ENCODE measurements at regions not wholly inside any gene's neighbourhood (a gene's known extent, or its start where the extent isn't known, plus 50 kb on each side); places are given as distances from the start of the nearest gene placed in this dataset.

DNA sequence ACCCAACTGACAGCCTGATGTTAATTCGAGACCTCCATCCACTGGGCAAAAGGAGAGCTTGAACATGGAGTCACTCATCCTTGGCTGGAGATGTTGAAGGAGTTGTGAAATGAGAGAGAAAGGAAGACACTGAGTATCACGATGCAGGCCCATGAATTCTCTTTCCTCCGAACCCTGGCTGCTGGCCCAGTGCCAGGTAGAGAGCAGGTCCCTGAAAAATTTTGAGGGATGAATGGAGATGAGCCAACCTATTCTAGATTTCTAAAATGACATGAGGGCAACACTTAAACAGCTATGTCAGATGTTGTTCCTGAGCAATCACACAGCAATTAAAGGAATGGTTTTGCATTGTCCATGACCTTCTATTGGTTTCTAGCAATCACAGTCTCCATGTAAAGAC lies 355.1 kb upstream of the ZMIZ1 start:
- no peak for DNase-seq (ENCODE audit: low spot score)

DNA sequence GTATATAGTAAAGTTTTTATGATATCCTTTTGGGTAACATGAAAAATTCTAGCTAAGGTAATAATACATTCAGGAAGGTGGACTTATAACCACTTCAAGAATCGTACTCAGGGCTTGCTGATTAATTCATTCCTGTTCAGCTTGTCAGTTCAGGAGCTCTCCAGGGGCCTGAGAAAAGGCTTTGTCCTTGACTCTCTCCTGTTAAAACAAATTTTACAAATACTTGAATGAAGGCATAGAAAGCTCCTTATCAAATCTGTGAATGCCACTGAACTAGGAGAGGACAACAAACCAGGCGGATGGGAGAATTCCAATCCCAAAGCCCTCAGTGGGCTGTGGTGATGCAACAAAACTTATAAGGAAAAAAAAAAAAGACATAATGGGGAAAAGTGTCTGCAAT lies 354.5 kb upstream of the ZMIZ1 start:
- DNase-seq (ENCODE audit: low spot score): no peak

DNA sequence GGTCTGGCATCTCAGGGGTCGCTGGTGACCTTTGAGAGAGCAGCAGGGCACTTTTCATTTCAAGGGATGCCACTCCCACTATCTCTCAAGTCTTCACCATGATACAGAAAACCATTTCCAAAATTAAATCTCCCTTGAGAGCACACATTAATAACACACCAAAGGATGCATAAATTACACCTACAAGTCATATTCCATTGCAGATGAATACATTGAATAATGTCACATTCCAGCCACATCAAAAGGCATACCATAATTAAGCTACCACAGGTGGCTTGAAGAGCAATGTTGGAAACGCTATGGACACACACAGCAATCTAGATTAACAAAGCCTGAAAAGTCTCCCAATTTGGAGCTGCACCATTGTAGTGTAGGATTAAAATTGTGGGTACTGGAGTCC lies 353.3 kb upstream of the ZMIZ1 start:
- DNase-seq (ENCODE audit: low spot score): no peak

DNA sequence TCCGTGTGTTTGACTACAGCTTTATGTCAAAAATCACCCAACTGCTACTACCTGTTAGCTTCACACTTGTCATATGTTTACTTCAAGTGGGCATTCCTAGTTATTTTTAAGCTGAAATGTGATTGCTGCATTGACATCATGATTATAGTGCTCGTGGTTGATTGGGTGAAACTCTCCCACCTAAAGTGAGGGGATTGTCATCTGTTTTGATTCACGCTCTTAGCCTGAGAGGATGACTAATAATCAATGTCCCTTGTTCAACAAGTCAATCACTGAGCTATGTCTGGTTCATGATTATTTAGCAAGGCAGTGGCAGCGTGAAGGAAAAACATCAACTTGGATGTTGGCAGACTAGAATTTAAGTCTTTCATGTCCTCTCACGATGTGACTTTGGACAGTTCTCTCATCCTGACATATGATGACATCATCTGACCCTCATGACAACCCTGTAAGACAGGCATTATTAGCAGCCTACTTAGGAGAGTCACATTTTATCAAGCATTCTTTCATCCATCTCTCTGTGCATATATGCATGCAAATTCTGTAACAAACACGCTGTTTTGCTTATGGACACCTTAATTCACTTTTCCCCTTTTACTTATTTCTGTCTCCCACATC lies 352.6 kb upstream of the ZMIZ1 start:
- no peak for DNase-seq (ENCODE audit: low spot score)

DNA sequence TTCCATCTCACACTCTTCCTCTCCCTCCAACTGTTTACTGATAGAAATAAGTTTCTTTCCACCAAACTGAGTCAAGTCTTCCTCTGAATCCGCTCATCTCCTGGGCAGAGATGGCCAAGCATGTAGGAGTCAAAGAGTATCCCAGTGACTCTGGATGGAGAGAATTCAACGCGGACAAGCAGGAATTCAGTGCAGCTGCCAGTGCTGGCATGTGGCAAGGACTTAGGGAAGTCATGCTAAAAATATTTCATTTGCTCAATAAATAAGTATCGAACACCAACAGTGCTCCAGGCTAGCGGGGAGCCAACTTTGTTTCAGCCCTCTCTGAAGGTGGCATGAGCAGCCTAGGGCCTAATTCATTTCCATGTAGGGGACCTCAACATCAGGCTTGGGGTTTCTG lies 351.6 kb upstream of the ZMIZ1 start:
- no peak for DNase-seq (ENCODE audit: low spot score)

DNA sequence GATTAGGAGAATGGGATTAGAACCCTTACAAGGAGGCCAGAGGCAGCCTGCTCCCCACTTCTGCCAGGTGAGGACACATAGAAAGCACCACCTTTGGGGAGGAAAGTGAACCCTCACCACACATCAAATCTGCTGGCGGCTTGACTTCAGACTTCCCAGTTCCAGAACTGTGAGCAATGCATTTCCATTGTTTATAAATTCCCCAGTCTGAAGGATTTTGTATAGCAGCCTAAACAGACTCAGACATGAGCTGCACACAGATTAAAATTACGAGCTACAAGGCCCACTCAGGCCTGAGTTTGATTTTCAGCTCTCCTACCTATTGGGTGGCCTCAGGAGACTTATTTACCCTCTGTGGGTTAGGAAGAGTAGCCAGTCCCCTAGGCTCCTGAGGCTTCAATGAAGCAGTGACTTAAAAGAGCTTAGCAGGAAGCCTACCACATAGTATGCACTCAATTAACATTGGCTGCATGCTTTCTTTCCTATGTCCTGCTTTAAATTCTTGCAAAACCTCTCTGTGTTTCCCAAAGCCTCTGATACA lies 350.7 kb upstream of the ZMIZ1 start:
- no peak for DNase-seq (ENCODE audit: low spot score)

DNA sequence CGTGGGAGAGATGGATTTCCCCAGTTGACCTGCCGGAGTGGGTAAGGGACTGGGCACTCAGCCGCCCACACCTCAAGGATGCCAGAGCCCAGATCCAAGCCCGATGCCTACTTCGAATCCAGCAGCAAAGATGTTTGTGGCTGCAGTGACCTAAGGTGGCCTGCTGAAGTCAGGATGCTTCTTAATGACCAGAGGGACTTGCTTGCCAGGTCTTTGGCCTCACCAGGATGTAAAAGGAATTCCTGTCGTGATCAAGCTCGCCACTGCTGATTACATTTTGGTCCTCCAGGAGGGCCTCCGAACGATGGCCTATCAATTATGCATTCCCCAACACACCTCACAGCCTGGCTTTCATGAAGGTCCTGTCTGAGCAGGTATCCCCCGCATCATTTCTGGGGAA lies 349.5 kb upstream of the ZMIZ1 start:
- DNase-seq (ENCODE audit: low spot score): no peak

DNA sequence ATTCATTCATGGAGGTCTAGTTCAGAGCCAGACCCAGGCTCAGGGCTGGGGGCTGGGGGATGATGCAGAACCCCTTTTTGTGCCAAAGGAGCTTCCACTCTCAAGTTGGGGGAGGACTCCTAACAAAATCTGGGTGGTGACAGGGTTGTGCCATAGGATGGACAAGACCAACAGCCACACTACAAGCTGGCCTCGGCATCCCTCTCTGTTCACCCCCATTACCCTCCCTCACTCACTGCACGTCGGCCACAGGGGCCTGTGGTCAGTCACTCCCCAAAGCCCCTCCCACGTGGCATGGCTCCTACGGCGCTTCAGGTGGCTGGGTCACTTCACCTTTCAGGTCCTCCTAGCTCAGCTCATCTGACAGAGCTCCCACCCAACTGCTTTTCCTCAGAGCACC lies 348.7 kb upstream of the ZMIZ1 start:
- DNase-seq (ENCODE audit: low spot score): no peak

DNA sequence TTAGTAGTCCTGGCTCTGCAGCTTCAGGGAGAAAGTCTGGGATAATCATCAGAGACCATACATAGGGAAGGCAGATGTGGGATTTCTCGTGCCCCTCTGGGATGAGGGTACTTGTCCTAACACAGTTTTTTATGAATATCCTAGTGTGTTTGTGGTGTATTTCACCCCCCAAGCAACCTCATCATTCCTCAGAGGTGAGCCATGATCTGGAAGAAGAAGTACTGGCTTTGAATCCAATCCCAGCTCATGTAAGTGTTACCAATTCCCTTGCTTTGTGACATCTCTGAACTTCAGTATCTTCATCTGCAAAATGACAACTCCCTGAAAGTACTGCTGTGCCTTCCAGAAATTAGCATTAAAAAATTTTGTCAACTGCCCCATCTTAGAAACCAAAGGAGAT lies 347.5 kb upstream of the ZMIZ1 start:
- no peak for DNase-seq (ENCODE audit: low spot score)

DNA sequence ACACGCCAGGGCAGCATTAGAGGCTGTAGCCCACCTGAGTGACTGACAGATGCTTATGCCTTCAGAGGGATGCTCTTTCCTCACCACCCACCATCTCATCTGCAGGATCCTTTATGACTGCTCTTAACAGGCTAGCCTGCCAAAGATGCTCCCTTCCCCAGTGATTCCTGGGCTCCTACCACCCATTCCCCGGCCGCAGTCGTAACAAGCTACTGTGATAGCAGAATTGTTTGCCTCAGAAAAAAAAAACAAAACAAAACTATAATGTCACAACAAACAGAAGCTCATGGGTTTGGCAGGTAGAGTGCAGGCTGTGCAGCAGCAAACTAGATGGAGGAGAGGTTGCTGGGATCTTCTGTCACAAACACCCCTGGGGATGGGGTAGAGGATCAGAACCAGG lies 343.9 kb upstream of the ZMIZ1 start:
- DNase-seq (ENCODE audit: low spot score): no peak

DNA sequence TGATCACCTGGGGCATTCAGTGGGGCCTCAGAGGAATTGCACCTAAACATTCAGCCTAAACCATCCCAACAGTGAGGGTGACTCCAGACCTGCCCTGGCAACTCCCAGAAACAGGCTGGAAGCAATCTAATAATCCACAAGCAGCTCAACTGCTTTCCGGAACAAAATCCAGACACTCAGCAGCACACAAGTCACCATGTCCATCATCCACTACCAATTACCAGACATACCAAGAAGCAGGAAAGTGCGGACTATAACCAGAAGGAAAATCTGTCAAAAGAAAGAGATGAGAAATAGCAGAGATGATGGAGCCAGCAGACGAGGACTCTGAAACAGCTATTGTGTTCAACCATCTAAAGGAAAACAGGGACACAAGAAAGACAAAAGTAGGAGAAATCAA lies 342.6 kb upstream of the ZMIZ1 start:
- no peak for DNase-seq (ENCODE audit: low spot score)

DNA sequence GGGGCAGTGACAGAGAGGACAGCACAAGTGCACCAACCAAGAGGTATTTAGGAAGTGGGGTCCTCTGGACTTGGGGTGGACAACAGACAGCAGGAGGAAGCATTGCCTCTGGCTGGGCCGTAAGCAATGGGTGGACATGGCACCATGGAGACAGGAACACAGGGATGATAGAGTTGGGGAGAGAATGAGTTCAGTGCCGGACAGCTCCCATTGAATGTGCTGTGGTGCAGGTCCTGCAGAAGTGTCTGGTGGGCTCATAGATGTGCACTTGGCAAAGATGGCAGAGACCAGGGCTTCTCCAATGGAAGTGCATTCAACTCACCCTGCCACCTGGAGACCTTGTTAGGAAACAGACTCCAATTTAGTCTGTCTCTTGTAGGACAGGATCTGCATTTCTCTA lies 341.5 kb upstream of the ZMIZ1 start:
- DNase-seq (ENCODE audit: low spot score): no peak

DNA sequence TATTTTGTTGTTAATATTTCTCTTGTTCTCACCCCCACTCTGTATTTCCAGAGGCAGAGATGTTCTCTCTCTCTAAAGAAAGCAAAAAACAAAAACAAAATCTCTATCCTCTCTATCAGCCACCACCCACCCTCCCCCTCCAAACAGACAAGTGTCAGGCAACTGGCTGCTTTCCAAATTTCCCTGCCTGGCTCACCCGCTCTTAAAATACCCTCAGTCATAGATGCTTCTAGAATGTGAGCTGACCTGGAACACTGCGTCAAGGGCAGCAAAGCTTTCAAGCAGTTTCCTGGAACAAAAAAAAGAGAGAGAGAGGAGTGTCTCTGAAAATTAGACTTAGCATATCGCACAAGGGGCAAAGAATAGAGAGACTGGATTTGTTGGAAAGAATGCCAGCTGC lies 341.0 kb upstream of the ZMIZ1 start:
- no peak for DNase-seq (ENCODE audit: low spot score)

DNA sequence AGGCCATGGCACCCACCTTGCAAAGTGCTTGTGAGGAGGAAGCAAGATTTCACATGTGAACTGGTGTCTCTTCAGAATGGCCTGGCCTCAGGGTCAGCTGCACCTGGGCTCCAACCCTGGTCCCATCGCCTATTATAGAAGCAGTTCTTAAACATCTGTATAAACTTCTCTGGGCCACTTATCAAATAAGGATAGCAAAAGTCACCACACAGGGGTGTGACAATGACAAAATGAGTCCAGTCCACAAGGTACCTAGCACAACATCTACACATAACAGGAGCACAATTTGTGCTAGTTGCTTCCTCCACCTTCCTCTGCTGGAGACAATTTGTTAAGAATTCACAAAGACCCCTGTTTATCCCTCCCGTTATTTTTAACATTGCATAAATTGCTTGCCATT lies 340.6 kb upstream of the ZMIZ1 start:
- no peak for DNase-seq (ENCODE audit: low spot score)

DNA sequence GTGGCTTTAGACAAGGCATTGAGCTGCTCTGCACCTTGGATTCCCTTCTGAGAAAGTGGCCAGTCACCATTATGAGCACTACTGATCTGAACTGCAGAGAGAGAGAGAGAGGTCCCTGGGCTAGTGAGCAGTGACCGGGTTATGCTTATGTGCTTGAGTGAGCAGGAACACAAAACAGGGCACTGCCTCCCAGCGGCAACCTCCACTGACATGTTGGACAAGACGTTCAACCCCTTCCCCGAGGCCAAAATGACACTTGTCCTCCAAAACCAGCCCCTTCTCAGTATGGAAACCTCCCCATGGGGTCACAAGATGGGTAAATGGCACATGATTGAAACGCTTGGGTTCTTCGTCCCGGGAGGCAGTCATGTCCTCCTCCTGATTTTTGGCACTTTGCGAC lies 339.4 kb upstream of the ZMIZ1 start:
- DNase-seq (ENCODE audit: low spot score): no peak

DNA sequence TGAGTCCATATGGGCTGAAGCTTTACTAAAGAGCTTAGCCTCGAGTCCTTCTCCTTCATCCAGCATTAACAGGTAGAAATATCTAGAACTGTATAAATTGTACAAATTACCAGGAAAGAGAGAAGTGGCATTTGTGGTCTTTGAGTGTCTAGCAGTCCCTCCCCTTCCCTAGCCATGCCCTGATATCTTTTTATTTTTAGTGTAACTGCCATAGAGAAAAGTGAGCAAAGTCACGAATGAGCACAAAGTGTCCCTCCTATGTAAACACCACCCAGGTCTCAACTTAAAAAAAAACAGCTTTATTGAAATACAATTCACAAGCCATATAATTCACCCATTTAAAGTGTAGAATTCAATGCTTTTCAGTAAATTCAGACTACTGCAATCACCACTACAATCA lies 339.0 kb upstream of the ZMIZ1 start:
- no peak for DNase-seq (ENCODE audit: low spot score)

DNA sequence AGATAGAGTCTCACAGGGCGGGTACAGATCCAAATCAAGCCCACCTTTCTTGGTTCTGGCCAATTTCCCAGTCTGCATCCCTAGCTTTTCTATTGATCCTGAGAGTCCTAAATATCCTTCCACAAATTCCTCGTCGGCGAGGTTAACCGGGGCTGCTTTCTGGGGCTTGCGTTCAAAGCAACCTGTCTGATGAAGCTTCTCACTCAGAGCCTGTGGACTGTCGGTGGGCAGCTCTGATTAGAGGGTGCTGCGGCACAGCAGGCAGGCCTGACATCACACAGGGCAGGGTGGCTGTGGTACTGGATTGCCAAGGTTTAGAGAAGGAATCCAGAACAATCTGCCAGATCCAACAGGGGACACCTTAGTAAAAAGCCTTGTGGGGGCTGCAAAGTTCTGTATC lies 338.0 kb upstream of the ZMIZ1 start:
- DNase-seq (ENCODE audit: low spot score): no peak

DNA sequence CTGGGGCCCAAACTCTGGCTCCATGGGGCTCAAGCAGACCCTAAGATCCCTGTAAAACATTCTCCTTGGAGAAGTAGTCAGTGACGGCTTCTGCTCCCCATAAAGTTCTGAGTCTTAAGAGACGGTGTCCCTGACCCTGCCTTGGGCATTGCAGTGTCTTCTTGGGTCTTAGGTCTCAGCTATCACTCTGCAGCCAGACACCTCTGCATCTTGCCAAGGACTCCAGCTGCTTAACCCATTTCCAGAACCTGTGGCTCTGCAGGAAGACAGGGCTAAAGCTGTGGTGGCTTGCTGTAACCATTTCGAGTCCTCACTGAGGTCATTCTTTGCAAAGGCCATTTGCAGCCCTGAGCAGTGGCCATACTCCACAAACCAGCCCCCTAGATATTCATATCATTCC lies 337.1 kb upstream of the ZMIZ1 start:
- DNase-seq (ENCODE audit: low spot score): no peak

DNA sequence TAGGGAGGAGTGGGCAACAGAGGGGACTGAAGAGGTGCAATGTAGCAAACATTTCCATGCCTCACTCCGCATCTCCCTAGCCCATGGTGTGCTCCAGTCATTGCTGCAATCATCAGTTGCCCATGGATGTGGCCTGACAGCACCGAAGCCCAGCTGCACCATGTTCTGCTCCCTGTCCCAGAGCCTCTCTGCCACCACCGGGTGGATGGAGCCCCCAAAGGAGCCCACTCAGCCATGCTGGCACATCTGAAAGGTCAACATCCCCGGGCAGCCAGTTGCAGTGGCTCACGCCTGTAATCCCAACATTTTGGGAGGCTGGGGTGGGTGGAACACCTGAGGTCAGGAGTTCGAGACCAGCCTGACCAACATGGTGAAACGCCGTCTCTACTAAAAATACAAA lies 336.4 kb upstream of the ZMIZ1 start:
- DNase-seq (ENCODE audit: low spot score): no peak

DNA sequence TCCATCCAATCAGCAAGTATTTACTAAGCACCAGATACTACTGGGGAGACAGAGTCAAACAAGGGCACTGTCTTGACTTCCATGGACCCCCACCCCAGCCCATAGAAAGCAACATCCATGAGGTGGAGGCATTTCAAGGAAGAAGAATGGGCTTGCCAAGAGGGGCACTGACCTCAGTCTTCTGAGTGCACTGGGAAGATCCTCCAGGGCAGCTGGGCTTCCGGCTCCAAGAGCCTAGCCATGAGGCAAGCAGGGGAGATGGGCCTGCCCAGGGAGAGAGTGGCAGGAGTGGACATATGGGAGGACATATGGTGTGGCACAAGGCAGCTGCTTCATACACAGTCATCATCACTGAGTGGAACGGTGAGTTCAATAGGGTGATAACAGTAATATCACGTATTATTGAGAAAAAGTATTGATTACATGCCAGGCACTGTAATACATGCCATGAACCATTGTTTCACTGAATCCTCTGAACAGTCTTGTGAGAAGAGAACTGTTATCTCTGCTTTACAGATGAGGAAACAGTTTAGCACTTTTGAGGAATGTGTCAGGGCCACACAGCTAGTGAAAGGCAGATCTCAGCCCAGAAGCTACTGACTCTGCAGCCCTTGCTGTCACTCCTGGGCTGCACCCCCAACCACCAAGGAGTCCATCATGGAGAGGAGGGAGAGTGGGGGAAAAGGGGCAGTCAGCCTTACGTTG lies 331.7 kb upstream of the ZMIZ1 start:
- DNase-seq (ENCODE audit: low spot score): no peak

DNA sequence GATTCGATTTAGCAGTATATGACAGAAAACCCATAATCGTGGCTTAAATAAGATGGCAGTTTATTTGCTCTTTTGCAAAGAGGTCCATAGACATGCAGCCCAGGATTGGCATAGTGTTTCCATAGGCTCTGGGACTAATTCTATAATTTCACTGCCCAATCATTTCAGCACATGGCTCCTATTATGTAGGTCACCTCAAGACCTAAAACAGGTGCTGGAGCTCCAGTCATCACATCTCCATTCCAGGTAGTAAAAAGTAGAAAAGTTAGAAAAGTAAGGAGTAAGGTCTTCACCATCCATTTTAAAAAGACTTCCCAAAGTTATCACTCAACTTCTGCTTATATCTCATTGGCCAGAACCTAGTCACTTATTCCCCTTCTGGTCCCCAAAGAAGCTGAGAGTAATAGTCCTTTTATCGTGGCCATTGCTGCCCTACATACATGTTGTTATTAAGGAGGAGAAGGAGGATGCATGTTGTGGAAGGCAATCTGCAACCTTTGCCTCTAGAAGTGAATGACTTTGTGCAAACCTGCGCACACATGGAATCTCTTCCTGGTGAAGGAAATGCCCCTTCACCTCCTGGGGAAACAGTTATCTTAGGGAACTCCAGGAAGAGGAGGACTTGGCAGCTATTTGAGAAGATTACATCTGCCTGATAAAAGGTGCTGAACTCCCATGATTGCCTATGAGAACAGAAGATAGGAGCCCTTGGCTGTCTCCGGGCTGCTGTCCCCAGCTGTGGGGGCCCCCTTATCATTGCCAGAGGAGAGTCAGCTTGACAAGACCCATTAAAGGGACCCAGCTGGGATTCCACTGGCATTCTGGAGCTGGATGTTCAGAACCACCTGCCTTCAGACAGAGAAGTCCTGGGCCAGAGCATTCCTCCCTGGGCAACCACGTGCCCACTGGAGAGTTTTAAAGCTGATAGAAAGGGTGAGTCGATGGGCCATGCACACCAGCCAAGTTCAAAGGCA lies 330.6 kb upstream of the ZMIZ1 start:
- DNase-seq (ENCODE audit: low spot score): no peak

DNA sequence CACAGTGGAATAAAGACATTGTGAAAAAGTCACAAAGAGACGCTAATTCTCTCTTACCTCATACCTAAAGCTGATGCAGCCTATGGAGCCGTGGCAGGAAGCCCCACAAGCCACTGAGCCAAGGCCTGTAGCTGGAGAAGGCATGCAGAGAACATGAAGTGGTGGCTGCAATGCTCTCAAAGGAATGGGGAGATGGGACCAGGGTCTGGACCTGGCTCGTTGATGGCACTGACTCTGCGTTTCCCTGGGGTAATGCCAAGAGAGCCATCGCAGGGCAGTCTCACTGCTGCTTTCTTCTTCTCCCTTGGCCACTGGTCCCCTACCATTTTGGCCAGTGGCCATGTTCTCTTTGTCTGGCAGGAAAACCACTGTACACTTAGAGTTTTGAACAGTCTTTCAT lies 329.9 kb upstream of the ZMIZ1 start:
- no peak for DNase-seq (ENCODE audit: low spot score)
